C4-2B (cell line): ENCODE measurements at regions not wholly inside any gene's neighbourhood (a gene's known extent, or its start where the extent isn't known, plus 50 kb on each side); places are given as distances from the start of the nearest gene placed in this dataset.

Experiments used
- H3K27ac ChIP-seq: fragments of 450-650 bp; 2 replicates; pipeline ENCODE4 v1.5.1; 2017
- ZFX ChIP-seq: fragments of 450-650 bp; IDR thresholded peaks from 2 replicates; pipeline ENCODE4 v1.6.1; 2017
- TF ChIP-seq, protein P1 (sequence below): fragments of 450-650 bp; conservative IDR thresholded peaks from 2 replicates; pipeline ENCODE4 v1.5.1; 2017; ENCODE audit warnings: mild to moderate bottlenecking

- H3K27ac ChIP-seq = no peak overlapping the region
- TF ChIP-seq ZFX = no peak
- TF ChIP-seq, protein P1, sequence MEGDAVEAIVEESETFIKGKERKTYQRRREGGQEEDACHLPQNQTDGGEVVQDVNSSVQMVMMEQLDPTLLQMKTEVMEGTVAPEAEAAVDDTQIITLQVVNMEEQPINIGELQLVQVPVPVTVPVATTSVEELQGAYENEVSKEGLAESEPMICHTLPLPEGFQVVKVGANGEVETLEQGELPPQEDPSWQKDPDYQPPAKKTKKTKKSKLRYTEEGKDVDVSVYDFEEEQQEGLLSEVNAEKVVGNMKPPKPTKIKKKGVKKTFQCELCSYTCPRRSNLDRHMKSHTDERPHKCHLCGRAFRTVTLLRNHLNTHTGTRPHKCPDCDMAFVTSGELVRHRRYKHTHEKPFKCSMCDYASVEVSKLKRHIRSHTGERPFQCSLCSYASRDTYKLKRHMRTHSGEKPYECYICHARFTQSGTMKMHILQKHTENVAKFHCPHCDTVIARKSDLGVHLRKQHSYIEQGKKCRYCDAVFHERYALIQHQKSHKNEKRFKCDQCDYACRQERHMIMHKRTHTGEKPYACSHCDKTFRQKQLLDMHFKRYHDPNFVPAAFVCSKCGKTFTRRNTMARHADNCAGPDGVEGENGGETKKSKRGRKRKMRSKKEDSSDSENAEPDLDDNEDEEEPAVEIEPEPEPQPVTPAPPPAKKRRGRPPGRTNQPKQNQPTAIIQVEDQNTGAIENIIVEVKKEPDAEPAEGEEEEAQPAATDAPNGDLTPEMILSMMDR = no peak
Observed at GRCh38 chr3:101072300-101072699, 79.1 kb upstream of the ABI3BP start.

- no peak overlapping the region for H3K27ac ChIP-seq
- TF ChIP-seq, protein P1 = no peak
- TF ChIP-seq ZFX = no peak
Observed at GRCh38 chr3:101070799-101071121, 77.5 kb upstream of the ABI3BP start.

DNA sequence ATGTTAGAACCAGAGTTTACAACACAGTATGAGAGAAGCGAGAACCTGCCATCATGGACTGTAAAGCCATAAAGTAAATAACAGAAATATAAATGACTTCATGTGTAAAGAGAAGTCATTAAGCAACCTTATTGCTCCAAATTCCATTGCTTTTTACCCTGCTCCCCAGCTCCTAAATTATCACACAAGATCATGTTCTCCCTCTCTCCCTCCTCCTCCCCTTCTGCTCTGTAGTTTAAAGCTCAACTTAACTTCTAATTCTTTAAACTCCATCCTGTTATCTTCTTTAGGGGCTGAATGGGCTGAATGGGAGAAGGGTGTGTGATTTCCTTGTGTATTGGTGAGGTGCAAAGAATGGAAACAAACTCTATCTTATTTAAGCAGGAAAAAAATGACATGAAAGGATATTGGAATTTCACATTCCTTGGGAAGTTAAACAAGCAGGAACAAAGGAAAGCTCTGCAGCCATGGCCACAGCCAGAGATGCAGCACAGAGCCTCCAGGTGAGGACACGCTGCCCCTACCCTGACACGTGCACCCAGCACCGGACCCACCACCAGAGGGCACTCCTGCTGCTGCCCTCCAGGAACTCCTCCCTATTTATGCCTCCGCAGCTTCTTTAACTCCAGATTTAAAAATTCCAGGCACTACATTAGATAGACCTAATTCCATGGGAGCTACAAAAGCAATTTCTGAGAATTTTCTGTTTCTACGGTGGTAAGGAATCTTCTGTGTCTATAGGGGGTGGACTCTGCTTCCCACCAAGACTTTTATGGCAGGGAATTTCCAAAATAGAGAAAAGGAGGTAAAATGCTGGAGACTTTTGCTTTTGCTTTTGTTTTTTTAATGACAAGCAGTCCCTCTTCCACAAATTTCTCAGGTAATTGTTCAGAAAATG lies 76.9 kb upstream of the ABI3BP start:
- H3K27ac ChIP-seq = no peak overlapping the region
- no peak for TF ChIP-seq ZFX
- TF ChIP-seq, protein P1 = peak; percentile 94

- no peak for TF ChIP-seq ZFX
- TF ChIP-seq, protein P1 = no peak
- H3K27ac ChIP-seq = no peak overlapping the region
Observed at GRCh38 chr3:101068876-101069606, 75.8 kb upstream of the ABI3BP start.

GRCh38 chr3:101066711-101067129 lies 73.5 kb upstream of the ABI3BP start:
- no peak overlapping the region for H3K27ac ChIP-seq
- TF ChIP-seq, protein P1 = no peak
- no peak for TF ChIP-seq ZFX

GRCh38 chr3:101065962-101066361 lies 72.7 kb upstream of the ABI3BP start:
- H3K27ac ChIP-seq = no peak overlapping the region

DNA sequence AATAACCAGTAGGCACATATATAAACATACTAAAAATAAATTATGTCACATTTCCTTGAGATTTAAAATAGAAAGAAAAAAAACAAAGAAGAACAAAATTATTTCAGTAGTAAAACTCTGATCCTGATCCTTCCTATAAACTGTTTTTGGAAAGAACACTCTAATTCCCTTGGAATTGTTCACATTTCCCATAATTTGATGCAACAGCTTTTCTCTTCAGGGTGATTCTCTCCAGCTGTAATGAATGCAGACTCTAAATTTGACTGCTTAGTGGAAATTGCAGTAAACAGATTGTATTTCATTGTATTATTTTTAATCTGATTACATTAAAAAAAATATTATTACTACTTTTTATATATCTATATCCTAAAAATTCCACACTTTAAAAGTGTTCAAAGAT lies 70.2 kb upstream of the ABI3BP start:
- TF ChIP-seq, protein P1 = no peak
- TF ChIP-seq ZFX = no peak
- H3K27ac ChIP-seq = no peak overlapping the region

More at GRCh38 chr3:101065962-101066361, 72.7 kb upstream of the ABI3BP start:
- no peak for TF ChIP-seq ZFX
- TF ChIP-seq, protein P1 = no peak
